ENCODE measurements at regions not wholly inside any gene's neighbourhood (a gene's known extent, or its start where the extent isn't known, plus 50 kb on each side); places are given as distances from the start of the nearest gene placed in this dataset.

DNA sequence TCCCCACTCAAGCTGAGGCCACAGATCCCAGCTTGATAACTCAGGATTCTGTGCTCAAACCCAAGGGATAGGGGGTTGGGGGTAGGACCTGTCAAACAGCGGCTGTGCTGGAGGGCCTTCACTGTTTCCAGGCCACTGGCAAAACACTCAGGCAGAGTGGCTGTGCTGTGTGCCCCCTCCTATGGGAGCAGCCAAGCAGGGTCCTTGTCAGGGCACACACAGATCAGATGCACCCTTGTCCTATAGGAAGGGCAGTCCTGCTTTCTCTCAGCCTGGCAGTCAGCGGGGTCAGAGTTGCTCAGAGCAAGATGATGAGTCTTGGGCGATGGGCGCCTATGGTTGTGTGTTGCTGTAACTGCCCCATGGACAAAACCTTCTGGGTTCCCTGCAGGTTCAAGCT lies 554.8 kb downstream of the TBC1D32 start:
- no peak for TF ChIP-seq POLR2A (IDR thresholded peaks at IDR 0.05)
- no peak for TF ChIP-seq CTCF (IDR thresholded peaks at IDR 0.05)

Data from heart left ventricle (tissue), 13 donors.